ENCODE measurements at regions not wholly inside any gene's neighbourhood (a gene's known extent, or its start where the extent isn't known, plus 50 kb on each side); places are given as distances from the start of the nearest gene placed in this dataset.
"Not testable (repeated sequence)": the region's sequence is repeated elsewhere in the genome, so short reads cannot be mapped to it uniquely, and the experiment has no call there.

GRCh38 chr2:134040626-134041172, 213.2 kb upstream of the MGAT5 start:
- not testable (repeated sequence) for H3K4me3 ChIP-seq (ENCODE audit: low read length); H3K9me3 ChIP-seq (ENCODE audit: low read length); H3K4me2 ChIP-seq (ENCODE audit: low read length); H3F3A ChIP-seq (ENCODE audit: insufficient read depth, low read length, poor library complexity, severe bottlenecking); H3K27ac ChIP-seq (ENCODE audit: low read length); H3K36me3 ChIP-seq (ENCODE audit: insufficient read depth, low read length); H2AFZ ChIP-seq (ENCODE audit: low read depth, low read length); H3K9me2 ChIP-seq (ENCODE audit: insufficient read depth, low read length); H3K79me2 ChIP-seq (replicated peaks; ENCODE audit: insufficient read depth, low read length); H4K20me1 ChIP-seq (ENCODE audit: insufficient read depth); H3K9ac ChIP-seq (ENCODE audit: low read length); H3K27me3 ChIP-seq (ENCODE audit: insufficient read depth, low read depth, low read length)

DNA sequence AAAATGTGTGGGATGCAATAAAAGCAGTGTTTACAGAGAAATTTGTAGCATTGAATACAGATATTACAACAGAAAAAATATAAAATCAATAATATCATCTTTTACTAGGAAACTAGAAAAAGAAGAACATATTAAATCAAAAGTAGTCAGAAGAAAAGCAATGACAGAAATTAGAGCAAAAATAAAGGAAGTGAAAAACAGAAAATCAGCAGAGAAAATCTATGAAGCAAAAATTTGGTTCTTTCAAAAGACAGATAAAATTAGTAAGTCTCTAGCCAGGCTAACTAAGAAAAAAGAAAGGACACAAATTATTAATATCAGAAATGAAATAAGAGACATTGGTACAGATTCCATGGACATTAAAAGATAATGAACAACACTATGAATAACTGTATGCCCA, 212.0 kb upstream of the MGAT5 start:
- H3K9me3 ChIP-seq (ENCODE audit: low read length) = no peaks in the 10 kb centered on the region
- no peak overlapping the region for H3K9ac ChIP-seq (ENCODE audit: low read length)
- H3F3A ChIP-seq (ENCODE audit: insufficient read depth, low read length, poor library complexity, severe bottlenecking) = no peaks in the 10 kb centered on the region
- no peaks in the 10 kb centered on the region for H3K36me3 ChIP-seq (ENCODE audit: insufficient read depth, low read length)
- H3K9me2 ChIP-seq (ENCODE audit: insufficient read depth, low read length) = no peaks in the 10 kb centered on the region
- H3K4me3 ChIP-seq (ENCODE audit: low read length) = no peak overlapping the region
- no peak overlapping the region for H3K27ac ChIP-seq (ENCODE audit: low read length)
- no peaks in the 10 kb centered on the region for H3K79me2 ChIP-seq (replicated peaks; ENCODE audit: insufficient read depth, low read length)
- no peak overlapping the region for H3K4me2 ChIP-seq (ENCODE audit: low read length)
- no peaks in the 10 kb centered on the region for H3K27me3 ChIP-seq (ENCODE audit: insufficient read depth, low read depth, low read length)
- H4K20me1 ChIP-seq (ENCODE audit: insufficient read depth) = no peaks in the 10 kb centered on the region
- H2AFZ ChIP-seq (ENCODE audit: low read depth, low read length) = no peak overlapping the region
- no peak for TF ChIP-seq POLR2AphosphoS5 (IDR thresholded peaks at IDR 0.05)
- no peak for TF ChIP-seq EZH2 (IDR thresholded peaks at IDR 0.05; ENCODE audit: borderline replicate concordance, insufficient read depth, low read length, poor library complexity, severe bottlenecking)
- TF ChIP-seq SMC3 (conservative IDR thresholded peaks at IDR 0.05; ENCODE audit: poor library complexity) = no peak
- TF ChIP-seq EP300 (conservative IDR thresholded peaks at IDR 0.05; ENCODE audit: poor library complexity, severe bottlenecking) = no peak
- TF ChIP-seq REST (IDR thresholded peaks at IDR 0.05; ENCODE audit: borderline replicate concordance) = no peak
- TF ChIP-seq TAF1 (IDR thresholded peaks at IDR 0.05; ENCODE audit: low read depth) = no peak
- TF ChIP-seq MXI1 (conservative IDR thresholded peaks at IDR 0.05; ENCODE audit: poor library complexity, severe bottlenecking) = no peak
- TF ChIP-seq CTCF (IDR thresholded peaks at IDR 0.05; ENCODE audit: poor library complexity, severe bottlenecking) = no peak
- no peak for TF ChIP-seq RAD21 (conservative IDR thresholded peaks at IDR 0.05)

DNA sequence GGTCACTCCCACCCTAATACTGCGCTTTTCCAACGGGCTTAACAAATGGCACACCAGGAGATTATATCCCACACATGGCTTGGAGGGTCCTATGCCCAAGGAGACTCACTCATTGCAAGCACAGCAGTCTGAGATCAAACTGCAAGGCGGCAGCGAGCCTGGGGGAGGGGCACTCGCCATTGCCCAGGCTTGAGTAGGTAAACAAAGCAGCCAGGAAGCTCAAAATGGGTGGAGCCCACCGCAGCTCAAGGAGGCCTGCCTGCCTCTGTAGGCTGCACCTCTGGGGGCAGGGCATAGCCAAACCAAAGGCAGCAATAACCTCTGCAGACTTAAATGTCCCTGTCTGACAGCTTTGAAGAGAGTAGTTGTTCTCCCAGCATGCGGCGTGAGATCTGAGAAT, 210.8 kb upstream of the MGAT5 start:
- not testable (repeated sequence) for H2AFZ ChIP-seq (ENCODE audit: low read depth, low read length); H3K4me3 ChIP-seq (ENCODE audit: low read length); H3F3A ChIP-seq (ENCODE audit: insufficient read depth, low read length, poor library complexity, severe bottlenecking); H3K4me2 ChIP-seq (ENCODE audit: low read length); H3K36me3 ChIP-seq (ENCODE audit: insufficient read depth, low read length); H3K27ac ChIP-seq (ENCODE audit: low read length); H3K79me2 ChIP-seq (replicated peaks; ENCODE audit: insufficient read depth, low read length); H3K9me2 ChIP-seq (ENCODE audit: insufficient read depth, low read length); H3K9ac ChIP-seq (ENCODE audit: low read length); H3K9me3 ChIP-seq (ENCODE audit: low read length); H3K27me3 ChIP-seq (ENCODE audit: insufficient read depth, low read depth, low read length); H4K20me1 ChIP-seq (ENCODE audit: insufficient read depth)
